HEK293 (cell line): ENCODE measurements at regions not wholly inside any gene's neighbourhood (a gene's known extent, or its start where the extent isn't known, plus 50 kb on each side); places are given as distances from the start of the nearest gene placed in this dataset.

Experiments
- CTCF ChIA-PET: fragments of 350-600 bp; formaldehyde crosslinking; extraction: SDS; loops from one replicate; lab custom pipeline; 2021; ENCODE audit warnings: antibody characterized with exemption; lab: Yijun Ruan, JAX
- POLR2A ChIA-PET: fragments of 300-600 bp; formaldehyde crosslinking; extraction: SDS; loops from one replicate; lab custom pipeline; 2020; ENCODE audit warnings: antibody characterized with exemption, inconsistent platforms; lab: Yijun Ruan, JAX
- H3K27ac ChIP-seq: fragments of 200-500 bp; sonication (Bioruptor generic); 2 replicates; pipeline ENCODE4 v1.5.1; 2014; ENCODE audit warnings: low read depth, low read length, control low read depth, inconsistent platforms; ENCODE audit errors: extremely low read depth
- H3K36me3 ChIP-seq, 2 experiments: fragments of 200-500 bp in 1 of 2; sonication (Bioruptor generic) in 1 of 2; 1 replicate in 1 of 2; 2 replicates in 1 of 2; pipeline ENCODE4 v1.5.1; 2014 to 2017; ENCODE audit warnings: inconsistent platforms in 2 of 2, low read length in 2 of 2; ENCODE audit not compliant: control insufficient read depth in 2 of 2, insufficient read depth in 1 of 2
- H3K4me1 ChIP-seq: fragments of 200-500 bp; sonication (Bioruptor generic); 2 replicates; pipeline ENCODE4 v1.5.1; 2014; ENCODE audit warnings: mild to moderate bottlenecking, low read length, inconsistent platforms; ENCODE audit not compliant: control insufficient read depth, insufficient read depth
- H3K4me3 ChIP-seq: 2 replicates; pipeline ENCODE4 v1.5.1; 2011; ENCODE audit warnings: low read depth, mild to moderate bottlenecking, control low read depth, low read length, moderate library complexity
- H3K9me3 ChIP-seq: fragments of 200-500 bp; sonication (Bioruptor generic); 2 replicates; pipeline ENCODE4 v1.5.1; 2014; ENCODE audit warnings: low read depth, low read length, inconsistent platforms; ENCODE audit not compliant: control insufficient read depth, insufficient read depth
- BCL6B ChIP-seq: fragments of 450-650 bp; formaldehyde crosslinking; IDR thresholded peaks from 2 replicates; pipeline ENCODE4 v1.5.1; 2017; ENCODE audit warnings: missing biosample characterization, missing genetic modification characterization
- EGR2 ChIP-seq: fragments of 450-650 bp; formaldehyde crosslinking; IDR thresholded peaks from 2 replicates; pipeline ENCODE4 v1.5.1; 2016; ENCODE audit warnings: low read depth, missing biosample characterization, missing genetic modification characterization
- FEZF1 ChIP-seq: fragments of 450-650 bp; formaldehyde crosslinking; IDR thresholded peaks from 2 replicates; pipeline ENCODE4 v1.5.1; 2016; ENCODE audit warnings: missing biosample characterization, missing genetic modification characterization
- GLI4 ChIP-seq: fragments of 450-650 bp; formaldehyde crosslinking; IDR thresholded peaks from 2 replicates; pipeline ENCODE4 v1.5.1; 2016; ENCODE audit warnings: missing biosample characterization, missing genetic modification characterization
- HIC1 ChIP-seq: fragments of 450-650 bp; formaldehyde crosslinking; IDR thresholded peaks from 2 replicates; pipeline ENCODE4 v1.5.1; 2016; ENCODE audit warnings: missing biosample characterization, missing genetic modification characterization
- MEIS1 ChIP-seq: sonication (generic); formaldehyde crosslinking; IDR thresholded peaks from 2 replicates; pipeline ENCODE4 v1.8.1; 2022; ENCODE audit warnings: missing genetic modification reagents, mild to moderate bottlenecking, borderline replicate concordance
- PATZ1 ChIP-seq: fragments of 450-650 bp; formaldehyde crosslinking; IDR thresholded peaks from 2 replicates; pipeline ENCODE4 v1.5.1; 2016; ENCODE audit warnings: missing biosample characterization, missing genetic modification characterization
- TSHZ1 ChIP-seq: fragments of 450-650 bp; formaldehyde crosslinking; IDR thresholded peaks from 2 replicates; pipeline ENCODE4 v1.5.1; 2016; ENCODE audit warnings: missing biosample characterization, missing genetic modification characterization, borderline replicate concordance
- ZNF140 ChIP-seq: fragments of 450-650 bp; formaldehyde crosslinking; IDR thresholded peaks from 2 replicates; pipeline ENCODE4 v1.5.1; 2016; ENCODE audit warnings: missing biosample characterization, missing genetic modification characterization
- ZNF174 ChIP-seq: fragments of 450-650 bp; formaldehyde crosslinking; IDR thresholded peaks from 2 replicates; pipeline ENCODE4 v1.5.0; 2017; ENCODE audit warnings: missing biosample characterization, mild to moderate bottlenecking, missing genetic modification characterization
- ZNF248 ChIP-seq: fragments of 450-650 bp; formaldehyde crosslinking; IDR thresholded peaks from 2 replicates; pipeline ENCODE4 v1.5.1; 2017; ENCODE audit warnings: missing biosample characterization, missing genetic modification characterization
- ZNF266 ChIP-seq: fragments of 450-650 bp; formaldehyde crosslinking; IDR thresholded peaks from 2 replicates; pipeline ENCODE4 v1.5.1; 2016; ENCODE audit warnings: missing biosample characterization, missing genetic modification characterization, low read depth
- ZNF398 ChIP-seq: fragments of 450-650 bp; formaldehyde crosslinking; IDR thresholded peaks from 2 replicates; pipeline ENCODE4 v1.5.1; 2017; ENCODE audit warnings: missing biosample characterization, missing genetic modification characterization
- ZNF473 ChIP-seq: fragments of 450-650 bp; formaldehyde crosslinking; IDR thresholded peaks from 2 replicates; pipeline ENCODE4 v1.5.1; 2017; ENCODE audit warnings: missing biosample characterization, missing genetic modification characterization
- ZNF596 ChIP-seq: fragments of 450-650 bp; IDR thresholded peaks from 2 replicates; pipeline ENCODE4 v1.5.0; 2018; ENCODE audit warnings: missing biosample characterization, mild to moderate bottlenecking, missing genetic modification characterization, moderate library complexity
- ZNF629 ChIP-seq: fragments of 450-650 bp; formaldehyde crosslinking; IDR thresholded peaks from 2 replicates; pipeline ENCODE4 v1.5.1; 2017; ENCODE audit warnings: missing biosample characterization, missing genetic modification characterization
- ZNF654 ChIP-seq: fragments of 450-650 bp; formaldehyde crosslinking; IDR thresholded peaks from 2 replicates; pipeline ENCODE4 v1.5.1; 2016; ENCODE audit warnings: low read depth, missing biosample characterization, missing genetic modification characterization
- ZSCAN16 ChIP-seq: fragments of 450-650 bp; formaldehyde crosslinking; IDR thresholded peaks from 2 replicates; pipeline ENCODE4 v1.5.1; 2016; ENCODE audit warnings: missing biosample characterization, missing genetic modification characterization

GRCh38 chr6:168200571-168201134 is 118.9 kb downstream of the DACT2 start:
- Histone ChIP-seq H3K36me3 (no peaks in the 10 kb centered on the region), H3K4me1 (0 out of 2 replicates have a peak, but pooled peaks cover 2% of the 10 kb centered on the region), H3K27ac (no peak overlapping the region), H3K4me3 (no peak overlapping the region), H3K9me3 (no peaks in the 10 kb centered on the region)
- CTCF ChIA-PET = interaction anchor here (0.6 to 1.8 kb wide), 8 partner anchors 16 to 156 kb away, joined by 3 to 8 read pairs (median 4); no protein-coding TSS in a partner anchor
- TF ChIP-seq HIC1 (tag by site-specific recombination) = no peak
- TF ChIP-seq EGR2 (tag by site-specific recombination) = no peak
- TF ChIP-seq FEZF1 = no peak
- no peak for TF ChIP-seq ZNF174 (tag by site-specific recombination)
- TF ChIP-seq PATZ1 (tag by site-specific recombination) = no peak
- no peak for TF ChIP-seq ZSCAN16 (tag by site-specific recombination)
- no peak for TF ChIP-seq ZNF248 (tag by site-specific recombination)
- no peak for TF ChIP-seq MEIS1 (CRISPR knock-in tag)
- no peak for TF ChIP-seq ZNF140 (tag by site-specific recombination)
- TF ChIP-seq GLI4 (tag by site-specific recombination) = no peak
- TF ChIP-seq BCL6B (tag by site-specific recombination) = no peak
- no peak for TF ChIP-seq ZNF266 (tag by site-specific recombination)
- no peak for TF ChIP-seq ZNF473 (tag by site-specific recombination)
- TF ChIP-seq ZNF398 (tag by site-specific recombination) = no peak
- TF ChIP-seq ZNF596 (tag by site-specific recombination) = no peak
- no peak for TF ChIP-seq ZNF654 (tag by site-specific recombination)
- no peak for TF ChIP-seq ZNF629 (tag by site-specific recombination)
- TF ChIP-seq TSHZ1 (tag by site-specific recombination) = no peak
- POLR2A ChIA-PET = no interaction called here
